SH-SY5Y (cell line): ENCODE measurements at regions not wholly inside any gene's neighbourhood (a gene's known extent, or its start where the extent isn't known, plus 50 kb on each side); places are given as distances from the start of the nearest gene placed in this dataset.

ENCODE experiments used
- GATA2 ChIP-seq: IDR thresholded peaks from 2 replicates; pipeline ENCODE4 v1.6.1; 2011; ENCODE audit warnings: mild to moderate bottlenecking, low read depth, low read length
- GATA3 ChIP-seq: IDR thresholded peaks from 2 replicates; pipeline ENCODE4 v1.6.1; 2011; ENCODE audit warnings: low read depth, mild to moderate bottlenecking, low read length, moderate library complexity

GRCh38 chrX:39841604-39842003 lies 256.2 kb downstream of the BCOR start:
- no peak for TF ChIP-seq GATA3
- TF ChIP-seq GATA2 = no peak
